OCI-LY7 (cell line): ENCODE measurements at regions not wholly inside any gene's neighbourhood (a gene's known extent, or its start where the extent isn't known, plus 50 kb on each side); places are given as distances from the start of the nearest gene placed in this dataset.

Experiments used
- BruUV-seq: library from RNA; stranded (reverse); fragments of 400-500 nt; replicated peaks from 2 replicates; lab custom pipeline; 2021; lab: Mats Ljungman, UMichigan
- CTCF ChIA-PET: fragments of 300-600 bp; sonication (Branson Sonifier 250); formaldehyde crosslinking; loops from one replicate; lab custom pipeline; 2022; ENCODE audit warnings: antibody characterized with exemption; ENCODE audit not compliant: unreplicated experiment; lab: Charles Lee
- POLR2A ChIA-PET: fragments of 300-600 bp; sonication (Branson Sonifier 250); formaldehyde crosslinking; loops from one replicate; lab custom pipeline; 2022; ENCODE audit warnings: antibody characterized with exemption; lab: Charles Lee
- DNase-seq: peaks from one replicate; pipeline ENCODE4 v3.0.0-alpha.2; 2015; ENCODE audit warnings: low spot score
- H2AFZ ChIP-seq: fragments of 200-600 bp; sonication (generic), shearing (Covaris generic); 2 replicates; pipeline ENCODE4 v1.6.1; 2014; ENCODE audit warnings: mild to moderate bottlenecking, antibody characterized with exemption, low read length, moderate library complexity
- H3K27ac ChIP-seq: fragments of 200-600 bp; sonication (generic); 2 replicates; pipeline ENCODE4 v1.5.1; 2014; ENCODE audit warnings: mixed run types, low read depth, mild to moderate bottlenecking, moderate library complexity, low read length, inconsistent platforms; ENCODE audit not compliant: poor library complexity, severe bottlenecking
- H3K36me3 ChIP-seq: fragments of 200-600 bp; sonication (generic); 2 replicates; pipeline ENCODE4 v1.6.1; 2014; ENCODE audit warnings: mild to moderate bottlenecking, antibody characterized with exemption, low read length, moderate library complexity, mixed read lengths; ENCODE audit not compliant: insufficient read depth
- H3K4me1 ChIP-seq: fragments of 200-600 bp; sonication (generic); 2 replicates; pipeline ENCODE4 v1.5.1; 2014; ENCODE audit warnings: mild to moderate bottlenecking, low read length; ENCODE audit not compliant: insufficient read depth, poor library complexity, severe bottlenecking
- H3K4me2 ChIP-seq: fragments of 200-600 bp; sonication (generic); 2 replicates; pipeline ENCODE4 v1.6.1; 2014; ENCODE audit warnings: mild to moderate bottlenecking, low read length
- H3K4me3 ChIP-seq: fragments of 200-600 bp; sonication (generic); 2 replicates; pipeline ENCODE4 v1.5.1; 2014; ENCODE audit warnings: mild to moderate bottlenecking, low read depth, low read length; ENCODE audit not compliant: poor library complexity, severe bottlenecking
- H3K79me2 ChIP-seq: fragments of 200-600 bp; sonication (generic); 2 replicates; pipeline ENCODE4 v1.6.1; 2016; ENCODE audit warnings: low read depth, mild to moderate bottlenecking, low read length, moderate library complexity, mixed read lengths; ENCODE audit not compliant: insufficient read depth
- H3K9me2 ChIP-seq: fragments of 200-600 bp; sonication (generic); 2 replicates; pipeline ENCODE4 v1.6.1; 2016; ENCODE audit warnings: mild to moderate bottlenecking, low read length, mixed read lengths; ENCODE audit not compliant: insufficient read depth
- H3K9me3 ChIP-seq: fragments of 200-600 bp; sonication (generic); 2 replicates; pipeline ENCODE4 v1.6.1; 2014; ENCODE audit warnings: mild to moderate bottlenecking, mixed run types, low read length, mixed read lengths
- H4K20me1 ChIP-seq: fragments of 200-600 bp; sonication (generic); 2 replicates; pipeline ENCODE4 v1.6.1; 2014; ENCODE audit warnings: mild to moderate bottlenecking, antibody characterized with exemption, low read length, moderate library complexity, mixed read lengths; ENCODE audit not compliant: insufficient read depth
- CTCF ChIP-seq: fragments of 200-600 bp; sonication (generic); conservative IDR thresholded peaks from 2 replicates; pipeline ENCODE4 v1.5.1; 2014; ENCODE audit warnings: mild to moderate bottlenecking, antibody characterized with exemption, low read length, moderate library complexity, mixed read lengths
- EZH2phosphoT487 ChIP-seq: fragments of 200-600 bp; sonication (generic); IDR thresholded peaks from 2 replicates; pipeline ENCODE4 v1.6.1; 2018; ENCODE audit warnings: low read depth, borderline replicate concordance, mild to moderate bottlenecking, mixed run types, antibody characterized with exemption, low read length, moderate library complexity, mixed read lengths
- intact Hi-C: fragments of 100-400 bp; cut with micrococcal nuclease; formaldehyde crosslinking; loops from one replicate; pipeline ENCODE4 v1.10.0; 2022; ENCODE audit not compliant: unreplicated experiment

- CTCF ChIA-PET, result no interaction called here
- Histone ChIP-seq H4K20me1 (no peaks in the 10 kb centered on the region), H3K4me3 (no peak overlapping the region), H3K36me3 (no peaks in the 10 kb centered on the region), H3K4me2 (no peak overlapping the region), H2AFZ (no peak overlapping the region), H3K27ac (no peak overlapping the region), H3K79me2 (no peaks in the 10 kb centered on the region), H3K9me2 (no peaks in the 10 kb centered on the region), H3K4me1 (no peaks in the 10 kb centered on the region), H3K9me3 (no peaks in the 10 kb centered on the region)
- no peak for DNase-seq
- TF ChIP-seq CTCF (no peak), EZH2phosphoT487 (no peak)
- intact Hi-C loops, result no loop called here
- BruUV-seq, result no TSS peak
- POLR2A ChIA-PET, result no interaction called here
Observed at GRCh38 chr9:93810028-93810971, 144.9 kb downstream of the BARX1 start.

DNA sequence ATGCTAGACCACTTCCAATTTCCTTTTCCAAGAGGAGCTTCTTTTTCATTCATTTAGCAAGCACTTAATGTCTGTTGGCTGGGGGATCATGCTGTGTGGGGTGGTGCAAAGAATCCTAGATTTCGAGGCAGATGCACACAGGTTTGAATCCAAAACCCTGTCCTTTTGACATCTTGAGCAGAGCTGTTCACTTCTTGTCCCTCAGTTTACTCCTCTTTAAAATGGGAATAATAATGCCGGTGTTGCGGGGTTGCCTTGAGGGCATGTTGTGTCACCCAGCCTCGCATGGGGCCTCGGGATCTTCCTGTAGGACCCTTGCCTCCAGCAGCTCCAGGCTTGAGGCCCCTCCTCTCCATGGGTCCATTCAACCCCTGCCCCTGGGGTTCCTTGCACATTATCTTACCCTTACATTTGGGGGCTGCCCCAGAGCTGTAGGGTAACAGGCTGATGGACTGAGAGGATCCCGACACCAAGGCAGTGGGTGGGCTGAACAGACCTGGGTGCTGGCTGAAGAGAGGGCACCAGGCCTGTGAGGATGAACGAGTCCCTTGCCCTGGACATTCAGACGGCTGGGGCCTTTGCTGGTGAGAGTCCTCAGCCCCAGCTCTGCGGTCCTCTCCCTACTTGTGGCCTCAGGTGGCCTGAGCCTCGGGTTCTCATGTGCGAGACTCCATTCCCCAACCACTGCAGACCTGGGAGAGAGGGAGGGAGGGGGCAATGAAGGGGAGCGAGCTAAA lies 145.8 kb downstream of the BARX1 start:
- intact Hi-C loops, result no loop called here
- no peaks in the 10 kb centered on the region for H3K9me3 ChIP-seq
- no peaks in the 10 kb centered on the region for H3K4me1 ChIP-seq
- ChIA-PET POLR2A (no interaction called here), CTCF (no interaction called here)
- H3K4me2 ChIP-seq, result no peak overlapping the region
- TF ChIP-seq EZH2phosphoT487, result no peak
- no peaks in the 10 kb centered on the region for H3K9me2 ChIP-seq
- no peaks in the 10 kb centered on the region for H4K20me1 ChIP-seq
- H3K27ac ChIP-seq, result no peak overlapping the region
- H3K79me2 ChIP-seq, result no peaks in the 10 kb centered on the region
- no peaks in the 10 kb centered on the region for H3K36me3 ChIP-seq
- no peak for DNase-seq
- BruUV-seq, result no TSS peak
- H3K4me3 ChIP-seq, result no peak overlapping the region
- no peak overlapping the region for H2AFZ ChIP-seq

DNA sequence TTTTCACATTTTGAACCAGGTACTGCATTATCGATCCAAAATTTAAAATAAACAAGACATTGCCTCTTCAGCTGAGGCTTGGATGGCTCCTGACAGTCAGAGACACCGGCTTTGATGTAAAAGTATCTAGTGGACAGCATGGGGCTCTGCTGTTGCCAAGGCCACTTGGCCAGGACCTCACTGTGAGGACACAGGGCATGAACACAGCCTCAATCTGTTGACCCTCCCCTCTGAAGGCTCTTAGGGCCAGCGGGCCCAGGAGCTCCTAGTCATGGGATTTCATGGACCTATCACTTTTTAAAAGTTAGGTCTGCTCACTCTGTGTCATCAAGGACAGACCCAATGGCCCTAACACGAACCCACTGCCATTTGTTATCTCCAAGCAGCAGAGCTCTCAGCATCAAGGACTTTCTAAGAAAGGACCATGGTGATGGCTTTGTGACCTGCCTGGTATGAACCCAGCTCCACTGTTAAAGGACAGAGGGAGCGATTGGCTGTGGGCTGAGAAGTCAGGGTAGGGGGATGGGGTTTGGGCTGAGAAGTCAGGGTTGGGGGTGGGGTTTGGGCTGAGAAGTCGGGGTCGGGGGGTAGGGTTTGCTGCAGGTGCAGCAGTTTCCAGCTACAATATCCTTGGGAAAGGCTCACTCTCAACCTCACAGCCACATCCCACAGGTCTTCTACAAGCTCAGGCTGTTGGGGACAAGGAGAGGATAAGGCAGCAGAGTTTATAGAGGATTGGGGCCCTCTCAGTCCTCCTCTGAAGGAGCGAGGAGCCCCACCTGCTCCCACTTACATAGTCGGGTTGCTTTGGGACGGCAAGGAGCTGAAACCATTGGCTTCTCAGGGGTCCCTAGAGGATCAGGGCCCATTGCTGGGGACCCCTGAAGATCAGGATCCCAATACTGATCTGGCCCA lies 146.8 kb downstream of the BARX1 start:
- Histone ChIP-seq H3K36me3 (no peaks in the 10 kb centered on the region), H3K4me3 (no peak overlapping the region), H3K79me2 (no peaks in the 10 kb centered on the region), H3K9me3 (no peaks in the 10 kb centered on the region), H3K27ac (no peak overlapping the region), H3K4me1 (no peaks in the 10 kb centered on the region), H4K20me1 (no peaks in the 10 kb centered on the region), H3K9me2 (no peaks in the 10 kb centered on the region), H3K4me2 (no peak overlapping the region), H2AFZ (no peak overlapping the region)
- TF ChIP-seq EZH2phosphoT487 (no peak), CTCF (no peak)
- ChIA-PET CTCF (no interaction called here), POLR2A (interaction anchor here (0.6 kb wide), 1 partner anchor 813 kb away, joined by 3 read pairs; no protein-coding TSS in a partner anchor)
- no peak for DNase-seq
- no TSS peak for BruUV-seq
- intact Hi-C loops, result no loop called here
